ENCODE measurements at regions not wholly inside any gene's neighbourhood (a gene's known extent, or its start where the extent isn't known, plus 50 kb on each side); places are given as distances from the start of the nearest gene placed in this dataset.

- TF ChIP-seq EZH2 (IDR thresholded peaks at IDR 0.05; ENCODE audit: borderline replicate concordance) (no peak), CTCF (IDR thresholded peaks at IDR 0.05; ENCODE audit: poor library complexity) (no peak)
These were observed 251.1 kb downstream of the IPMK start for GRCh38 chr10:58016614-58017013.

All from hepatocyte (in vitro differentiated cells).